Sigmoid colon (tissue), 3 donors: ENCODE measurements at regions not wholly inside any gene's neighbourhood (a gene's known extent, or its start where the extent isn't known, plus 50 kb on each side); places are given as distances from the start of the nearest gene placed in this dataset.

Experiments
- CTCF ChIP-seq, 4 experiments: fragments of 450-650 bp in 3 of 4; fragments of 200-600 bp in 1 of 4; IDR thresholded peaks; one replicate each; pipeline ENCODE4 v1.5.1; 2016 to 2019; ENCODE audit warnings: antibody characterized with exemption in 4 of 4, mild to moderate bottlenecking in 3 of 4, moderate library complexity in 2 of 4
- POLR2A ChIP-seq, 2 donors: fragments of 450-650 bp; IDR thresholded peaks; one replicate each; pipeline ENCODE4 v1.6.1; 2016; ENCODE audit warnings: antibody characterized with exemption in 2 of 2, mild to moderate bottlenecking in 2 of 2, moderate library complexity in 2 of 2

DNA sequence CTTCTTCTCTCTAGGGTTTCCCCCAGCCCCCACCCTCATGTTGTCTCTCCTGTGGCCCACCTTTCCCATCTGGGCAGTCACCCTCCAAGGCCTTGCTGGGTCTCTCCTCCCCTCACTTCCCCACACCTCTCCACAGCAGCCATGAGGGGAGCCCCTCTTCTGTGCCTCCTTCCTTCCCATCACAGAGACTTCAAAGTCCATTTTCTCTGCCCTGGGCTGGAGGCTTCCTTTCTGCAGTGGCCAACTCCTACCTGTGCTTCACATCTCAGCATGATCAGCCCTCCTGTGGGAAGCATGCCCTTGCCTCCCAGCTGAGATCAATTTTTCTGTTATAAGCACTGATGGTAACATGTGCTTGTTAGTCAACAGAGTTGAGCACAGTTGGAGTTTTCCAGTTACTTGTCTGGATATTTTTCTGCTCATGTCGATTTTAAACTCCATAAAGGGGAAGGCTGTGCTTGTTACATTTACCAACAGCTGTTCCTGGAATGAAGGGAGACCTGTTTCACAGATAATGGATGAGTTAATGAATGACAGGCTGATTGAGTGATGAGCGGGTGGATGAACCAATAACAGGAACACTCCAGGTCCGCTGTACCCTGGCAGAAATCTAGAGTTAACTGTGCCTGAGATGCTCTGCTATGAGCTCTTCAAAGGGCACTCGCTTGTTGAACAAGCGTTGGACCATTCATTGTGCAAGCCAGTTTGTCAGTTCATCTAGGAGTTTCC is 71.4 kb upstream of the PRSS58 start:
- TF ChIP-seq POLR2A (IDR thresholded peaks at IDR 0.05) = no peak
- TF ChIP-seq CTCF (IDR thresholded peaks at IDR 0.05) = no peak
